NCI-H2171 treated with DMSO at 0.1 percent for 48 hours (cell line): ENCODE measurements at regions not wholly inside any gene's neighbourhood (a gene's known extent, or its start where the extent isn't known, plus 50 kb on each side); places are given as distances from the start of the nearest gene placed in this dataset.

Experiments used
- DNase-seq: peaks from one replicate; lab custom pipeline; 2025; lab: John Stamatoyannopoulos, UW

GRCh38 chr6:155993240-155993639 lies 537.6 kb upstream of the NOX3 start:
- DNase-seq, result no peak

DNA sequence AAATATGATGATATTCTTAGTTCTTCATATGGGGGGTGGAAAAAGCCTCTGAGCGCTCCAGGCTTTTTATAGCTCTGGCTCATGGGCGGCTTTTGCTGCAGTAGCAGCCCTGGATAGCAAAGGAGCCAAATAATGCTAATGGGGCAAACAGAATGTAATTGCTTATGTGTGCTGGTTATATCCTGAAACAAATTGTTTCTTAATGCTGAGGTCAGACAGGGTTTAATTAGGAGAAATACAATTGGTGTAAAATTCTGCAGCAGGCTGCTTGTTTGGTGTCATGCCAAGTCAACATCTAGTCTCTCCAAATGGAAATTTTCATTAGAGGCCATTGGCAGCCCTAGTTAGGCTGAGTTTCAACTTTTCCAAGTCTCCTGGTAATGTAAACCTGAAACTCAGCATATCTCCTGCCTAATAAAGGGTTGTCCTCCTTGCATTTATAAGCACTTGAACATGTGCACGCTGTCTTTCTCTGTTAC lies 530.1 kb upstream of the NOX3 start:
- no peak for DNase-seq

DNA sequence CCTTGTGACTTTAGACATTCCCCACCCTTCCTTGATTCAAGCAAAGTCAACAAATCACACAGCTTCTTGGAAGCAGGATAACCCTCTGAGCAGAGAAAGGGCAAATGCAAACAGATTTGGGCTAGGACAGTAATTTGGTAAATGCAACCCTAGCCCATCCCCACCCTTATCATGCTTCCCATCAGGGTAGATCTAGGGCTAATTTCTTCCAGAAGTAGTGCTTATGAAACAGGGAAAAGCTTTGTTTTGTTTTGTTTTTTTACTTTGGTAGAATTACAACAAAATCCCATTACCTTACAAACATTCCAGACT lies 525.1 kb upstream of the NOX3 start:
- DNase-seq, result no peak

DNA sequence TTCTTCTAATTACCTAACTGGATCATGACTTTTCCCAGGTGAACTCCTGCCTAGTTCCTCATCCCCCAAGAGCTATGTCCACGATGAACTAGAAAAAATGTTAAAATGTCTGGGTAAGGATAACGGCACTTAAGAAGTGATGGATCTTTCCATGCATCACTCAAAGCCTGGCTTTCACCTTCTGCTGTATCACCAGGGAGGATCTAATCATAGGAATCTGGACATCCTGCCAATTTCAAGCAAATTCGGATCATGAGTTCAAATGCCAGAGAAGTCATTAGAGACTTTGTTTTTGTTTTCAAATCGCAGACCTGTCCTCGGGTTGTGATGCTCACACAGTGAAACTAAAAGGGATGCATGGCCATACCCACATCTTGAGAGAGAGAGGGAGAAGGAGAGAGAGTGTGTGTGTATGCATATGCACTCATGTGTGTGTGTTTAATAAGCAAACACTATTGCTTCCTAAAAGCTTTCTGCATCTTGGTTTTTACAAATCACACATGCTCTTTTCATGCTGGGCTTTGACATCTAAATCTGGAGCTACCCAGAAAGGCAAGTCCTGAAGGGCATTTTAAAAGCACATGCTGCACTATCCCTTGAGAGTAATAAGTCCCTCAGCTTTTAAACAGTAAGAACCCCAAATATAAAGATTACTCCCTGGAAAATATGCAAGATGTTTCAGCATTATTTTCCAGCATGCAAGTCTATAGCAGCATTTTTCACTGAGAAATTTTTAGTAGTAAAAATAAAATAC lies 524.6 kb upstream of the NOX3 start:
- no peak for DNase-seq

GRCh38 chr6:155975506-155975905 lies 519.9 kb upstream of the NOX3 start:
- no peak for DNase-seq

DNA sequence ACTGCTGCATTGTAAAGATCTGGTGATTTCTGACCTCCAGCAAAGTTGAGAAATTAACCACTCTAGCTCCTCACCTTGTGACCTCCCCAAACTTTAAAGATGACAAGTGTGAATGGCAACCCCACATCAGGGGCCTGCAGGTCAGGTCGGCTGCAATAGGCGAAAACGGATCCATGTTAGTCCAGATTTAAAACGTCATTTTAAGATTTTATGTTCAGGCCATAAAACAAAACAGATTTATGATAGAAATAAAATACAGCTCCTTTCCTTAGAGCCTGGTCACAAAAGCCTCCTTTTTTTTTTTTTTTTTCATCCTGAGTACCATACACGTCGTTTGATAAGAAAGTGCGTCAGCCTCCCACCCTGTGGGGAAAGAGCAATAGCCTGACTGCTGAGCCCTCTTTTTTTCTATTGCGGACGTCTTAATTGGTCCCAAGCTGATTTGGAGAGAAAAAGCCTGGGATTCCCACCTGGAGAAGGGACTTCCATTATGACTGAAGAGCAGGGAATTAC lies 519.2 kb upstream of the NOX3 start:
- no peak for DNase-seq

DNA sequence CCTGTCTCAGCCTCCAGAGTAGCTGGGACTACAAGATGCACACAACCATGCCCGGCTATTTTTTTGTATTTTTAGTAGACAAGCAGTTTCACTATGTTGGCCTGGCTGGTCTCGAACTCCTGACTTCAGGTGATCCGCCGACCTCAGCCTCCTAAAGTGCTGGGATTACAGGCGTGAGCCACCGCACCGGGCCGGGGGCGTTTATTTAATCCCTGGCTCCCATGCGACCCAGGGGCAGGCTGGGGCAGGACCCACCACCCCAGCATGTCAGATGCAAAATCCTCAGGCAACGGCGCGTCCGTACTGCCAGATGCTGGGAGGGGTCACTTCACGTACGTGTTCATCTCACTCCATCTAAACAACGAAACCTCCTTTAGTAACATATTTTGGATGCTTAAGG lies 518.7 kb upstream of the NOX3 start:
- DNase-seq, result no peak

DNA sequence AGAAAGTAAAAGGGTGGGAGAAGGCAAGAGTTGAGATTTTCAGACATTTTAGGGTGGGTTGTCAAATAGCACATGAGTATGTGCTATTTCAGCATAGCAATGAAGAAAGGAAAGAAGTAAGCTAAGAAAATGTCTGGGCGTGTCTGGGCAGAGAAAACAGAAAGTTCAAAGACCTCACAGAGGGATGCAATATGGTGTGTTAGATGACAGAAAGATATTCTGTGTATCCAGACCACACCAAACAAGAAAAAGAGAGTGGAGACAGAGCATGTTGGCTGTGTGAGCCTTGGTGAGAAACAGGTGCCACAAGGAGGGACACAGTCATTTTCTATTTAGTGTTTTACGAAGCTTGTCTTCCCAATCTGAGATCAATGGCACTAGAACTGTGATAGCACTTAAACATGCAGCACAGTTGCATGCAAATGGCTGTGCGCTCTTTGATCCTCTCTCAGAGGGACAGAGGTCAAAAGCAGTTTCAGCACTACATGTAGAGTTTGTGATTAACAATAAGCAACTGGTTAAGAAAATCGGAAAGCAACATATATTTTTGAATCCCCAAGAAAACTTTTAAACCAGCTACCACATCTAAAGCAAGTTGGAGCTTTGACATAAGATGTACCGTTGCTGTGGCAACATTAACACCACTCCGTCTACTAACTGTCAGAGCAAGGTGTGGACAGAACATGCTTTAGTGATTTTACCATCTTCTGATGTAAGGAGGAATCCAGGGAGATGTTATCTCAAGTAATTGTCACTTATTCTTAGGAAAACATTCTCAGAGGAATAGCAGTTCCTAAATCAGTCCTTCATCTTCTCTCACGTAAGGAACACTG lies 515.5 kb upstream of the NOX3 start:
- no peak for DNase-seq

GRCh38 chr6:155970472-155970871 lies 514.8 kb upstream of the NOX3 start:
- no peak for DNase-seq

GRCh38 chr6:155968921-155969320 lies 513.3 kb upstream of the NOX3 start:
- no peak for DNase-seq

DNA sequence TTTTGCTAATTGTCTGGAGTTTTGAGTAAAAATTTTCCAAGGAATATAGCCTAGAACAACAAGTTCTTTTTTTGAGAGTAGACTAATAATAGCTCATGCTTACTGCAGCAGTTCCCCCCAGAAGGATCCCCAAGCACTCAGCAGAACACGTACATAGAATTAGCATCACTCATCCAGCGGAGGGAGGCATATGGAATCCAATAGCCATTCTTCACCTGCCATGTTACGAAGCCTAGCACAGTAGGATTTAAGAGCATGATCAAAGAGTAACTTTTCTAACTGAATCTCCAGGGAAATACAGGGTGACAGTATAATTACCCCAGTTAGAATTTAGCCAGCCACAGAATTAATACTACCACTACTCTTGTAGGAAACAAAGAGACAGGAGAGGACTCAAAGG lies 511.7 kb upstream of the NOX3 start:
- no peak for DNase-seq

- DNase-seq, result no peak
Observed at GRCh38 chr6:155964544-155964943, 508.9 kb upstream of the NOX3 start.

- DNase-seq, result no peak
Observed at GRCh38 chr6:155962276-155962675, 506.6 kb upstream of the NOX3 start.

DNA sequence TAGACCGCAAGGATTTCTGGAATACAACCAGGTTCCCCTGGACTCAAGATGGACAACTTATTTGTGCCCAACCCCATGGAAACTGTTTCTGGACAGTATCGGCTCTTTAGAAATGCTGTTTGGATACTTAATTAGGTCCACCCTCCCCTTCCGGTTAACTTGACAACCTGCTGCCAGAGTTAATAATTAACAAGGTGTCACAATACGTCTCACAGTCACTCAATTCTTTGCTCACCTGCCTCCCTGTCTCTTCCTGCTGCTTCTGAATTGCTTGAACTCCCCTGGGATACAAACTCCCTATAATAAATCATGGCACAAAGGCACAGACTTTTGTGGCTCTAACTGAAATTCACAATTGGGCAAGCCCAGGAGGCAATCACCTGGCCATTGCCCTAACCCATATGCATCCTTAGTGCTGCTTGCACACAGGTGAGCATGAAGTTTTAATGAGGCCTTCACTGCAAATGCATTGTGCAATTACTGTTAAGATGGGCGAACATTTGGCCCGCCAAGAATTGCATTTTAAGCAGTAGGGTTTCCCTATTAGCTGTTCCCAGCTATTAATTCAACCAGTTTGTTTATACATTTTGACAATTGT lies 504.4 kb upstream of the NOX3 start:
- DNase-seq, result peak; percentile 28

DNA sequence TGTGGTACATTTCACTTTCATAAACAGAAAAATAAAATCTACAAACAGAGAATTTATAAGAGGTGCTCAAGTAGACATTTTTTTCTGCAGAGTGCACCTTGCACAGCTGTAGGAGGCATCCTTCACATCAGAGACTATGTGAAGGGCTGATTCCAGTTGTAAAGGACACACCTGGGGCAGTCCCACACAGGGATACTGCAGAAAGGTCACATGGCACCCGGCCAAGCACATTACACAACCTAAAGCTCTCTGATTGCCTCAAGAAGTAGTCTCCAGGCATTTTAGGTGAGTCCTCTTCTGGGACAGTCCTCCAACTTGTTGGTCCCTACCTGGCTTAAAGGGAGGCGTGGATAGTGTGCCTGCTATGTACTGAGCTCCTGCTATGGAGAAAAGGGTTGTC lies 502.9 kb upstream of the NOX3 start:
- DNase-seq, result no peak

DNA sequence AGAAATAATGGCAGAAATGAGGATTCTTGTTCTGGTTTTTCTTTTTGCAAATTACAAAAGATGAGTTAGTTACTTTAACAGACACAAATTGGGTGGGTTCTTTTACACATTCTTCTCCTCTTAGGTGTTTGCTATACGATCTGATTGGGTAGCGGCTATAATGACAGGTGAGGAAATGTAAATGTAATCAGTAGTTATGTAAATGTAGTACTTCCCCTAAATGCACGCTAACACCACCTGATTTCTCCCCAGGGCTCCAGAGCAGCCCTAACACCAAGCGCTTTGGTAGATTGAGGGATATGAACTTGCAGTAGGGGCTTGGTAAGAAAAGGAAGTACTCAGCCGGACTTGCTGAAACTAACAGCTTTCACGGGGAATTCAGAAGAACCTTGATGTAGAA lies 499.4 kb upstream of the NOX3 start:
- no peak for DNase-seq

- no peak for DNase-seq
Observed at GRCh38 chr6:155954149-155954548, 498.5 kb upstream of the NOX3 start.

GRCh38 chr6:155949256-155949655 lies 493.6 kb upstream of the NOX3 start:
- no peak for DNase-seq

GRCh38 chr6:155946860-155947259 lies 491.2 kb upstream of the NOX3 start:
- DNase-seq, result no peak

GRCh38 chr6:155943635-155944034 lies 488.0 kb upstream of the NOX3 start:
- no peak for DNase-seq

GRCh38 chr6:155939253-155939652 lies 483.6 kb upstream of the NOX3 start:
- peak; percentile 28 for DNase-seq

- DNase-seq, result no peak
Observed at GRCh38 chr6:155936551-155936950, 480.9 kb upstream of the NOX3 start.

DNA sequence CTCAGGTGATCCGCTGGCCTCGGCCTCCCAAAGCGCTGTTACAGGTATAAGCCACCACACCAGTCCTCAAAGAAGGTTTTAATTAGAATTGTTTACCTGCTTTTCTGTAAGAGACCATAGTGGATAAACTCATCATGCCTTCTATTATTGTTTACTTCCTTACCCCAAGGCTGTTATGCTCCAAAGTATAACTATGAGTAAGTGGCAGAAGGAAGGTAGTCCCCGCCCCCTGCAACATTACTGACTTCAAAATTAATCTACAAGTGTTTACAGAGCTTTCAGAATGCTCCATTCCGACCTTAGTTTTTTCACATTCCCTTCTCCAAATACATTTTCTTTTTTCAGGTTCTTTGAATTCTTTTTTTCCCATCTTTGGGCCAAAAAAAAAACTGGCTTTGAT lies 480.5 kb upstream of the NOX3 start:
- DNase-seq, result no peak
